ENCODE measurements at regions not wholly inside any gene's neighbourhood (a gene's known extent, or its start where the extent isn't known, plus 50 kb on each side); places are given as distances from the start of the nearest gene placed in this dataset.

DNA sequence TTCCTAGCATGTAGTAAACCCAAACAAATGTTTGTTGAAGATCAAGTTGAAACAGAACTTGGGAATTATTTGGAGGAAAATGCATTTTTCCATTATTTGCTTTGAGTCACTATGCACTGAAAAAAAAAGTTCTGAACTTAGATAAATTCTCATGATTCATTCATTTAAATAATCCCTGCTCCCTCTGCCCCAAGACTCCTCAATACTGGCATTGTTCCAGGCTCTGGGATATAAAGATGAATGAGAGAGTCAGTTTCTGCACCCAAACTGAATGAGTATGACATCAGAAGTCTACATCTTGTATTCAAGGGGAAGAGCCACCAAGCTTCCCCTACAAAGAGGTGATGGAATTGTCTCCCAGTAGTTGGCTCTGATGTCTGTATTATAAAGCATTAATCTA is 123.9 kb downstream of the SEC61B start:
- Histone ChIP-seq H3K4me1 (no peaks in the 10 kb centered on the region), H3K9me3 (no peaks in the 10 kb centered on the region), H3K4me3 (ENCODE audit: low read depth, low read length) (no peak overlapping the region), H3K27me3 (no peaks in the 10 kb centered on the region), H3K36me3 (no peaks in the 10 kb centered on the region)
- TF ChIP-seq, protein P1, sequence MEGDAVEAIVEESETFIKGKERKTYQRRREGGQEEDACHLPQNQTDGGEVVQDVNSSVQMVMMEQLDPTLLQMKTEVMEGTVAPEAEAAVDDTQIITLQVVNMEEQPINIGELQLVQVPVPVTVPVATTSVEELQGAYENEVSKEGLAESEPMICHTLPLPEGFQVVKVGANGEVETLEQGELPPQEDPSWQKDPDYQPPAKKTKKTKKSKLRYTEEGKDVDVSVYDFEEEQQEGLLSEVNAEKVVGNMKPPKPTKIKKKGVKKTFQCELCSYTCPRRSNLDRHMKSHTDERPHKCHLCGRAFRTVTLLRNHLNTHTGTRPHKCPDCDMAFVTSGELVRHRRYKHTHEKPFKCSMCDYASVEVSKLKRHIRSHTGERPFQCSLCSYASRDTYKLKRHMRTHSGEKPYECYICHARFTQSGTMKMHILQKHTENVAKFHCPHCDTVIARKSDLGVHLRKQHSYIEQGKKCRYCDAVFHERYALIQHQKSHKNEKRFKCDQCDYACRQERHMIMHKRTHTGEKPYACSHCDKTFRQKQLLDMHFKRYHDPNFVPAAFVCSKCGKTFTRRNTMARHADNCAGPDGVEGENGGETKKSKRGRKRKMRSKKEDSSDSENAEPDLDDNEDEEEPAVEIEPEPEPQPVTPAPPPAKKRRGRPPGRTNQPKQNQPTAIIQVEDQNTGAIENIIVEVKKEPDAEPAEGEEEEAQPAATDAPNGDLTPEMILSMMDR (IDR thresholded peaks at IDR 0.05; ENCODE audit: low read depth, low read length), result no peak
- DNase-seq, result no peak

DNA sequence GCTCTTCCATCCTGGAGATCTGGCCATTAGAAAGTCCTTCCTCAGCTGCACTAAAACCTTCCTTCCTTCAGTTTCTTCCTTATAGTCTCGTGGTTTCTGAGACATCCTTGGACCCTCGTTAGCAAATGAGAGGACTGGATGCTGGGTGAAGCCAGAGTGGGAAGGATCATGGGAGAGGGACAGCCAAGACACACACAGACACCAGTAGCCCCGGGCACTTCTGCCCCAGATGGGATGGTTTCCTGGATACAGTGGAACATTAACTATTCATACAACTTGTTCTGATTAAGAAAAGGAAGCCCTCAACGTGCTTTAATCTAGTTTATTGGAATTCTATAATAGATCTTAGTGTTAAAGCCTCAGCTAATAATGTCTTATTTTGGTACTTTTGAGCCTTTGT is 125.5 kb downstream of the SEC61B start:
- TF ChIP-seq, protein P1 (IDR thresholded peaks at IDR 0.05; ENCODE audit: low read depth, low read length), result no peak
- Histone ChIP-seq H3K36me3 (no peaks in the 10 kb centered on the region), H3K27me3 (no peaks in the 10 kb centered on the region), H3K9me3 (no peaks in the 10 kb centered on the region), H3K4me3 (ENCODE audit: low read depth, low read length) (no peak overlapping the region), H3K4me1 (no peaks in the 10 kb centered on the region)
- DNase-seq, result no peak

DNA sequence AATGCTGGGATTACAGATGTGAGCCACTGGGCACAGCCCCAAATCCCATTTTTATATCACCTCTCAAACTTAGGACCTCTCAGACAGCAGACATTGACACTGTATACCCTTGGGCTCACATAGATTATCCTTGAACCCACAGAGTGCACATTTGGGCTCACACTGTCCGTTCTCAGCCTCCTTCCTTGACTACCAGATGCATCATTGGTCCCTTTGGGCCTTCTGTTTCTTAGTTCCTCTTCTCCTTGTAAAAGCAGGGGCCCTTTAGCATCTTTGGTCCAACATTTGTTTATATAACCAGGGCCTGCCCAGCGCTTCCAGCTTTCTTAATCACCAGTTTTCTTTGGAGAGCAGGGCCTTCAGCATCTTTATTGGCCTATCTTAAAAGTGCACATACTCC is 126.2 kb downstream of the SEC61B start:
- no peak for DNase-seq
- no peaks in the 10 kb centered on the region for H3K4me1 ChIP-seq
- no peaks in the 10 kb centered on the region for H3K9me3 ChIP-seq
- H3K27me3 ChIP-seq, result no peaks in the 10 kb centered on the region
- TF ChIP-seq, protein P1 (IDR thresholded peaks at IDR 0.05; ENCODE audit: low read depth, low read length), result no peak
- H3K4me3 ChIP-seq (ENCODE audit: low read depth, low read length), result no peak overlapping the region
- H3K36me3 ChIP-seq, result no peaks in the 10 kb centered on the region

DNA sequence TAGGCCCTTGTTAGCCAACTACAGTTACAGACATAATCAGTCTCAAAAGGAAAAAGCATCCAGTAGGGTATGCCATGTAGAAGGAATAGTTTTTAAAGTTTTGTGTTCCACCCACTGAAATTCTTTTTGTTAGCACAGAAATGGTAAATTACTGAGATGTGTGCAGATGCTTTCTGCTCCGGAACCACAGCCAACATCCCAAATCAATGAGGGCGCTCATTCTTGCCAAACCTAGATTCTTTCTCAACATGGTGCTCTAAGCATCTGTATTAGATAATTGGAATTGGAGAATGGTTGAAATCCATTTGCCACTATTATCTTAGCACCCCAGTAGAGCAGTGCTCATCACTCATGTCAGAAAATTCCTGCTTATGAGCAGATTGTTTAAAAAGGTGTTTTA is 127.8 kb downstream of the SEC61B start:
- H3K36me3 ChIP-seq, result no peaks in the 10 kb centered on the region
- DNase-seq, result no peak
- no peaks in the 10 kb centered on the region for H3K27me3 ChIP-seq
- no peaks in the 10 kb centered on the region for H3K9me3 ChIP-seq
- no peak overlapping the region for H3K4me3 ChIP-seq (ENCODE audit: low read depth, low read length)
- TF ChIP-seq, protein P1 (IDR thresholded peaks at IDR 0.05; ENCODE audit: low read depth, low read length), result no peak
- H3K4me1 ChIP-seq, result no peaks in the 10 kb centered on the region

DNA sequence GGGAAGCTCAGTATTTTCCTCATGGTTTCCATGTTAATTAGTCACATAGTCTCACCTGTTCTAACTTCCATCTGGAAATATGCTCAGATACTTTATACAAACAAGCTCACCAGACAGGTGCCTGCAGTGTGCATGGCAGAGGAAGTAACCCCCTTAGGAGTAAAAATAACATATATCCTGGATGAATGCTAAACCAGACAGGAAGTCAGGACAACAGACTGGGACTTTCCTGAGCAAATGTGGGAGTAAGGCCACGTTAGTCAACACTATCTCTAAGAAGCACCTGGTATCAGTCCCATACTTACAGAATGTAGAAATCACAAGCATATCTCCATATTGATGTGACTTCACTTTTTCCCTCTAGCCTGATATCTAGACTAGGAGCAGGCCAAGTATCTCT is 128.4 kb downstream of the SEC61B start:
- H3K4me1 ChIP-seq, result no peaks in the 10 kb centered on the region
- no peaks in the 10 kb centered on the region for H3K27me3 ChIP-seq
- DNase-seq, result no peak
- no peak overlapping the region for H3K4me3 ChIP-seq (ENCODE audit: low read depth, low read length)
- no peaks in the 10 kb centered on the region for H3K36me3 ChIP-seq
- no peaks in the 10 kb centered on the region for H3K9me3 ChIP-seq
- TF ChIP-seq, protein P1 (IDR thresholded peaks at IDR 0.05; ENCODE audit: low read depth, low read length), result no peak

GRCh38 chr9:99351647-99352046 is 129.6 kb downstream of the SEC61B start:
- Histone ChIP-seq H3K36me3 (no peaks in the 10 kb centered on the region), H3K27me3 (no peaks in the 10 kb centered on the region), H3K4me1 (no peaks in the 10 kb centered on the region), H3K4me3 (ENCODE audit: low read depth, low read length) (no peak overlapping the region), H3K9me3 (no peaks in the 10 kb centered on the region)
- peak; percentile 34 for DNase-seq
- TF ChIP-seq, protein P1 (IDR thresholded peaks at IDR 0.05; ENCODE audit: low read depth, low read length), result peak; percentile 48

Data from BE2C (cell line).